ENCODE measurements at regions not wholly inside any gene's neighbourhood (a gene's known extent, or its start where the extent isn't known, plus 50 kb on each side); places are given as distances from the start of the nearest gene placed in this dataset.
"Not testable (repeated sequence)": the region's sequence is repeated elsewhere in the genome, so short reads cannot be mapped to it uniquely, and the experiment has no call there.

GRCh38 chr2:16058747-16059358 is 118.5 kb downstream of the MYCN start:
- Histone ChIP-seq H3K4me3 (ENCODE audit: low read length) (no peak overlapping the region), H3K27me3 (ENCODE audit: insufficient read depth, low read length) (no peaks in the 10 kb centered on the region), H3K27ac (ENCODE audit: low read depth, low read length) (no peak overlapping the region), H3K9ac (ENCODE audit: low read depth, low read length) (no peak overlapping the region), H3K9me3 (ENCODE audit: insufficient read depth, low read depth, low read length) (peaks cover 23% of the 10 kb centered on the region), H3K4me1 (ENCODE audit: insufficient read depth, low read length) (peaks cover 9% of the 10 kb centered on the region; the same call in 1 of the 2 replicates), H3K36me3 (ENCODE audit: insufficient read depth, low read length) (no peaks in the 10 kb centered on the region)
- WGBS, result 99% methylated on average over 3 of the region's 3 CpGs

GRCh38 chr2:16058256-16058655 is 117.9 kb downstream of the MYCN start:
- H3K4me3 ChIP-seq (ENCODE audit: low read length), result no peak overlapping the region
- H3K27me3 ChIP-seq (ENCODE audit: insufficient read depth, low read length), result no peaks in the 10 kb centered on the region
- 91% methylated on average over 6 of the region's 6 CpGs for WGBS
- H3K9ac ChIP-seq (ENCODE audit: low read depth, low read length), result no peak overlapping the region
- H3K9me3 ChIP-seq (ENCODE audit: insufficient read depth, low read depth, low read length), result peaks cover 17% of the 10 kb centered on the region
- no peaks in the 10 kb centered on the region for H3K36me3 ChIP-seq (ENCODE audit: insufficient read depth, low read length)
- H3K27ac ChIP-seq (ENCODE audit: low read depth, low read length), result no peak overlapping the region
- H3K4me1 ChIP-seq (ENCODE audit: insufficient read depth, low read length), result peaks cover 9% of the 10 kb centered on the region; the same call in 1 of the 2 replicates

- WGBS, result 96% methylated on average over 10 of the region's 10 CpGs
- no peaks in the 10 kb centered on the region for H3K36me3 ChIP-seq (ENCODE audit: insufficient read depth, low read length)
These were observed 117.3 kb downstream of the MYCN start for GRCh38 chr2:16057661-16058060.

GRCh38 chr2:16055848-16056580 is 115.7 kb downstream of the MYCN start:
- Histone ChIP-seq H3K9me3 (ENCODE audit: insufficient read depth, low read depth, low read length) (no peaks in the 10 kb centered on the region), H3K4me3 (ENCODE audit: low read length) (no peak overlapping the region), H3K36me3 (ENCODE audit: insufficient read depth, low read length) (no peaks in the 10 kb centered on the region), H3K27me3 (ENCODE audit: insufficient read depth, low read length) (no peaks in the 10 kb centered on the region), H3K9ac (ENCODE audit: low read depth, low read length) (no peak overlapping the region), H3K27ac (ENCODE audit: low read depth, low read length) (no peak overlapping the region), H3K4me1 (ENCODE audit: insufficient read depth, low read length) (peaks cover 14% of the 10 kb centered on the region)
- 67% methylated on average over 7 of the region's 7 CpGs for WGBS

More at GRCh38 chr2:16057661-16058060, 117.3 kb downstream of the MYCN start:
- H3K4me3 ChIP-seq (ENCODE audit: low read length), result no peak overlapping the region
- no peak overlapping the region for H3K9ac ChIP-seq (ENCODE audit: low read depth, low read length)
- H3K4me1 ChIP-seq (ENCODE audit: insufficient read depth, low read length), result peaks cover 9% of the 10 kb centered on the region; the same call in 1 of the 2 replicates
- H3K27me3 ChIP-seq (ENCODE audit: insufficient read depth, low read length), result no peaks in the 10 kb centered on the region
- no peak overlapping the region for H3K27ac ChIP-seq (ENCODE audit: low read depth, low read length)
- peaks cover 11% of the 10 kb centered on the region for H3K9me3 ChIP-seq (ENCODE audit: insufficient read depth, low read depth, low read length)

- no peaks in the 10 kb centered on the region for H3K9me3 ChIP-seq (ENCODE audit: insufficient read depth, low read depth, low read length)
- no peak overlapping the region for H3K9ac ChIP-seq (ENCODE audit: low read depth, low read length)
- H3K4me1 ChIP-seq (ENCODE audit: insufficient read depth, low read length), result peaks cover 31% of the 10 kb centered on the region
- WGBS, result 96% methylated on average over 7 of the region's 7 CpGs
- no peak overlapping the region for H3K4me3 ChIP-seq (ENCODE audit: low read length)
- no peak overlapping the region for H3K27ac ChIP-seq (ENCODE audit: low read depth, low read length)
- H3K27me3 ChIP-seq (ENCODE audit: insufficient read depth, low read length), result no peaks in the 10 kb centered on the region
- no peaks in the 10 kb centered on the region for H3K36me3 ChIP-seq (ENCODE audit: insufficient read depth, low read length)
These were observed 113.3 kb downstream of the MYCN start for GRCh38 chr2:16053437-16054257.

GRCh38 chr2:16052571-16053052 is 112.3 kb downstream of the MYCN start:
- H3K4me3 ChIP-seq (ENCODE audit: low read length); H3K36me3 ChIP-seq (ENCODE audit: insufficient read depth, low read length); H3K9ac ChIP-seq (ENCODE audit: low read depth, low read length); H3K9me3 ChIP-seq (ENCODE audit: insufficient read depth, low read depth, low read length); H3K27ac ChIP-seq (ENCODE audit: low read depth, low read length); H3K27me3 ChIP-seq (ENCODE audit: insufficient read depth, low read length): not testable (repeated sequence)
- H3K4me1 ChIP-seq (ENCODE audit: insufficient read depth, low read length), result peaks cover 31% of the 10 kb centered on the region
- 92% methylated on average over 6 of the region's 6 CpGs for WGBS

- Histone ChIP-seq H3K9ac (ENCODE audit: low read depth, low read length) (no peak overlapping the region), H3K4me1 (ENCODE audit: insufficient read depth, low read length) (peaks cover 31% of the 10 kb centered on the region), H3K36me3 (ENCODE audit: insufficient read depth, low read length) (no peaks in the 10 kb centered on the region), H3K27me3 (ENCODE audit: insufficient read depth, low read length) (no peaks in the 10 kb centered on the region), H3K9me3 (ENCODE audit: insufficient read depth, low read depth, low read length) (no peaks in the 10 kb centered on the region), H3K27ac (ENCODE audit: low read depth, low read length) (no peak overlapping the region), H3K4me3 (ENCODE audit: low read length) (no peak overlapping the region)
- 95% methylated on average over 5 of the region's 6 CpGs for WGBS
These were observed 111.7 kb downstream of the MYCN start for GRCh38 chr2:16051841-16052564.

- Histone ChIP-seq H3K27ac (ENCODE audit: low read depth, low read length) (no peak overlapping the region), H3K36me3 (ENCODE audit: insufficient read depth, low read length) (no peaks in the 10 kb centered on the region), H3K4me1 (ENCODE audit: insufficient read depth, low read length) (peaks cover 28% of the 10 kb centered on the region), H3K27me3 (ENCODE audit: insufficient read depth, low read length) (no peaks in the 10 kb centered on the region), H3K9ac (ENCODE audit: low read depth, low read length) (no peak overlapping the region), H3K4me3 (ENCODE audit: low read length) (no peak overlapping the region), H3K9me3 (ENCODE audit: insufficient read depth, low read depth, low read length) (no peaks in the 10 kb centered on the region)
- 68% methylated on average over 11 of the region's 11 CpGs for WGBS
These were observed 110.6 kb downstream of the MYCN start for GRCh38 chr2:16050908-16051489.

GRCh38 chr2:16050261-16050907 is 110.0 kb downstream of the MYCN start:
- Histone ChIP-seq H3K4me3 (ENCODE audit: low read length) (no peak overlapping the region), H3K27ac (ENCODE audit: low read depth, low read length) (no peak overlapping the region), H3K27me3 (ENCODE audit: insufficient read depth, low read length) (no peaks in the 10 kb centered on the region), H3K36me3 (ENCODE audit: insufficient read depth, low read length) (no peaks in the 10 kb centered on the region), H3K4me1 (ENCODE audit: insufficient read depth, low read length) (peaks cover 22% of the 10 kb centered on the region), H3K9me3 (ENCODE audit: insufficient read depth, low read depth, low read length) (no peaks in the 10 kb centered on the region), H3K9ac (ENCODE audit: low read depth, low read length) (no peak overlapping the region)
- 84% methylated on average over 12 of the region's 12 CpGs for WGBS

GRCh38 chr2:16049406-16049805 is 109.1 kb downstream of the MYCN start:
- Histone ChIP-seq H3K36me3 (ENCODE audit: insufficient read depth, low read length) (no peaks in the 10 kb centered on the region), H3K9me3 (ENCODE audit: insufficient read depth, low read depth, low read length) (no peaks in the 10 kb centered on the region), H3K4me1 (ENCODE audit: insufficient read depth, low read length) (peaks cover 22% of the 10 kb centered on the region), H3K27ac (ENCODE audit: low read depth, low read length) (no peak overlapping the region), H3K4me3 (ENCODE audit: low read length) (no peak overlapping the region), H3K9ac (ENCODE audit: low read depth, low read length) (no peak overlapping the region), H3K27me3 (ENCODE audit: insufficient read depth, low read length) (no peaks in the 10 kb centered on the region)
- WGBS, result 68% methylated on average over 7 of the region's 7 CpGs
